Stimulated activated CD4-positive, alpha-beta T cell treated with anti-CD3 and anti-CD28 coated beads, Interleukin-2, amount 100 ng/mL, for 24 hours (primary cell): ENCODE measurements at regions not wholly inside any gene's neighbourhood (a gene's known extent, or its start where the extent isn't known, plus 50 kb on each side); places are given as distances from the start of the nearest gene placed in this dataset.

Source experiments
- DNase-seq, 2 donors: peaks; one replicate each; pipeline ENCODE4 v3.0.0-alpha.2; 2020

GRCh38 chr12:114916124-114916523 is 232.1 kb upstream of the TBX3 start:
- DNase-seq: no peak

DNA sequence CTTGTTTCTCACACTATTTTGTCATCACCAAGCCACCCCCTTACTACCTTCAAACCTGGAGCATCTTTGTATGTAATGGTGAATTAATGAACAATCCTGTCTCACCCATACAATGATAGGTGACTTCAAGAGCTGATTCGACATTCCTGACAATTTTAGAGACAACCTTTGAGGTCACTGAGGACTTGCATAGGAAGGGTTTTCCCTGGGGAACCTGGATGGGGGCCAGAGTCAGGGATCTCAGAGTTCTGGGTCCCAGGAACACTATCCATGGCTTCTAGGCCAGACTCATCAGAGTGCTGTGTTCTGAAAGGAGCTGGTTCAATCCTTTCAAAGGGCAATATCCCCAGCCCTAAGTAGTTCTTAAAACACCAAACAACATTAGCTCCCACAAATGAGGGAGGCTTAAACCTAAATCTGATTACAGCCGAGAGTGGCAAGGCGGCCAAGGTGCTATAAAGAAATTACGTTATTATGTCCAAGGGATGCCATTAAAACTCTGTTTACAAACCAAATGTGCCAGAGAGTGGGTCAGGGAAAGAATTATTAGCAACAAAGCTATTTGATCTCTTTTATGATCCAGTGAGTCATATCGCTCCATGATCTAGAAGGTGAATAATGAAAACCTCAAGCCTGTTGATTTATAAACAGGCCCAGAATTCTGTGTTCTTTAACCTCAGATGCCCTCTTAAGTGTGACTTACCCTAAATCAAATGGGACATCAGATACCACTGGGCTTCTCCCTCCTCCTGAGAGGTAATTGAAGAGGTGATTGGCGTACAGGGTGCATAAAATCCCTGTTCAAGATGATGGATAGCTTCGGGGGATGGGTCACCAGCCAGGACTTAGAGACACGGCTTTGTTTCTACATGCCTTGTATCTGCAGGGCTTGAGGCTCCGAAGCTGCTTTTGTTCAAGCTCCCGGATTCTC is 230.2 kb upstream of the TBX3 start:
- DNase-seq: no peak

GRCh38 chr12:114912811-114913210 is 228.8 kb upstream of the TBX3 start:
- DNase-seq: no peak

GRCh38 chr12:114911196-114911595 is 227.2 kb upstream of the TBX3 start:
- no peak for DNase-seq

- DNase-seq: no peak
Observed at GRCh38 chr12:114904254-114905003, 220.5 kb upstream of the TBX3 start.

DNA sequence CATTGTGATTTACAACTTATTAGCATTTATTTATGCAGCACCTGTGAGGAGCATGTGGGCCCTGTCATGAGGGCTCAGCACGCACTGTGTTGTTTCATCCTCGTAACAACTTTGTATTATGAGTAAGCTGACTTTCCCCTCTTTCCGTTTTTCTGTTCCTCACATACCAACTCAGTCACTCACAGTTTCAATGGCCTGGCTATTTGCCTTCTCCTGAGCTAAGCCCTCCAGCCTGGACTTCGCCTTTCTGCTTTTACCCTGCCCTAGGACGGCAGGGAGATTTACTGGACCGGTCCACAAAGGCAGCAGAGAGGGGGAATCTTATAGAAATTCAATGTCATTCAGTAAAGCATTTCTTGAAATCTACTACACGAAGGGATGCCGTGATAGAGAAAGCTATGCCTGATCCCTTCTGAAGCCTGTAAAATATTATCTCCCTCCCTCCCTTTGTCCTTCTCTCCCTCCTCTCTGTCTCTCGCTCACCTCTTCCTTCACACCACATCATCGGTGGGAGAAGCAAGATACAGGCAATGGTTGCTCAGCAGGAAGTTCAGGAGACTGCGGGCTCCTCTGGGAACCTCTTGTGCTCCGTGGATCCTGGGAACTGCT is 219.2 kb upstream of the TBX3 start:
- no peak for DNase-seq

- DNase-seq: no peak
Observed at GRCh38 chr12:114902665-114903064, 218.7 kb upstream of the TBX3 start.

- no peak for DNase-seq
Observed at GRCh38 chr12:114901316-114901715, 217.3 kb upstream of the TBX3 start.

GRCh38 chr12:114898159-114898558 is 214.2 kb upstream of the TBX3 start:
- no peak for DNase-seq

- no peak for DNase-seq
Observed at GRCh38 chr12:114895827-114896226, 211.9 kb upstream of the TBX3 start.

DNA sequence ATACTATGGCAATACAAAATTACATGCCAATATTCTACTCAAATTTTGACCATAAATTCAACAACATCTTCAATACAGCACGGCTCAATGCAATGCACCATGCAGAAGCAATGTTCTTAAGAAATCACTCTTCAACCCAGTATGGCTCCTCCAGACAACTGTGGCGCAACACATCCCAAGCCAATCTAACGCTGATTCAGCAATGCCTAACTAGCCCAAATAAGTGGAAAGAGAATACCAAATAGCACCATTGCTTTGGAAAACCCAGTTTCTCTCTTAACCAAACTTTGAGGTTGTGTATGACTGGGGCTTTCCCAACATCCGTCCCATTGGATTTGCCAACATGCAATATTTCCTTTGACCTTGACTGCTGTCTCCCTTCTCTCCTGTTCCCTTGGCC is 211.1 kb upstream of the TBX3 start:
- DNase-seq: no peak

GRCh38 chr12:114894076-114894475 is 210.1 kb upstream of the TBX3 start:
- no peak for DNase-seq

DNA sequence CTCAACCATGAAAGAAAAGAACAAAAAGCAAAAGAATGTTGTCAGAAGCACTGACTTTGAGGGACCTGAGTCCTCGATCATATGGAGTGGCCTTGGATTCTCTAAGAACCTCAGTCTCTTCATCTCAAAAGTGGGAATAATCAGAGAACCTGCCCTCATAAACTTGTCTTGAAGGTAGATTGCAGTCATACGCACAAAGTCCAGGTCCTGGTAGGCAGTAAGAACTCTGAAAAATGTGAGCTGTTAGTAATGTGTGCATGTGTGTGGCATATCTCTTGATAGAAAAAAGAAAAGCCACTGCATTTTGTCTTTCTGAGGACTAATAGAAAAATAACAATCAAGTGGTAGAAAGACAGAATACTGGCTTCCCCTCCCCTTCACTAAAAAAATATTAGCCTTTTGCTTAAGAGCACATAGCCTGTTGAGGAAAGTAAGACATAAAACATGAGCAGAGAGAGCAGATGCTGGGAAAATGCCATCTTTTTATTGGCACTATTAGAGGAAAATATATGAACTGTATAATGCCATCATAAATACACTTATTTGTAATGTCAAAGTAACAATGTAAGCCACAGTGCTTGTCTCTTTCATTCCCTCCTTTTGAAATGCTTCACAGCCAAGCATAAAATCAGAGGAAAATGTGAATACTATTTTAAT is 205.1 kb upstream of the TBX3 start:
- DNase-seq: no peak

DNA sequence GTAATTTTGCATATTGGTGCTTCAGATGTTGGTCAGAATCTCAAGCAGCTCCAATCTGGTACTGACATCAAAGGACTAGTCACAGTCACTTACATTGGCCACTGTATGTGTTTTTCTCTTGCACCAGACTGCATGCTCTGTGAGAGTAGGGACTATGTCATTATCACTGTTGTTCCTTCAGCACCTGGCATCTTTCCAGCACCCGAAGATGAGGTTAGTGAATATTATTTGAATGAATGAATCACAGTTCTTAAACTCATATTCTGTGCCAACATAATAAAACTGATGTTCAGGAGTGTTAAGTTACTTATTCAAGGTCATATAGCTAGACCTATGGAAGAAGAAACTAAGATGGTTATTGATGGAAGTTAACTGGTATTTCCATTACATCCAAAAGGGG is 204.5 kb upstream of the TBX3 start:
- DNase-seq: no peak

DNA sequence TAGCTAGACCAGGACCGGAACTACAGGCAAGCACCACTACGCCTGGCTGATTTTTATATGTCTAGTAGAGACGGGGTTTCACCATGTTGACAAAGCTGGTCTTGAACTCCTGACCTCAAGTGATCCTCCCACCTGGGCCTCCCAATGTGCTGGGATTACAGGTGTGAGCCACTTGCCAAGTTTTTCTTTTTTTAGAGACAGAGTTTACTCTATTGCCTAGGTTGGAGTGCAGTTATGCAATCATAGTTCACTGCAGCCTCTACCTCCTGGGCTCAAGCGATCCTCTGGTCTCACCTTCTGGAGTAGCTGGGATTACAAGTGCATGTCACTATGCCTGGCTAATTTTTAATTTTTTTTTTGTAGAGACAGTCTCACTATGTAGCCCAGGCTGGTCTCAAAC is 201.5 kb upstream of the TBX3 start:
- no peak for DNase-seq

GRCh38 chr12:114884575-114884974 is 200.6 kb upstream of the TBX3 start:
- no peak for DNase-seq

DNA sequence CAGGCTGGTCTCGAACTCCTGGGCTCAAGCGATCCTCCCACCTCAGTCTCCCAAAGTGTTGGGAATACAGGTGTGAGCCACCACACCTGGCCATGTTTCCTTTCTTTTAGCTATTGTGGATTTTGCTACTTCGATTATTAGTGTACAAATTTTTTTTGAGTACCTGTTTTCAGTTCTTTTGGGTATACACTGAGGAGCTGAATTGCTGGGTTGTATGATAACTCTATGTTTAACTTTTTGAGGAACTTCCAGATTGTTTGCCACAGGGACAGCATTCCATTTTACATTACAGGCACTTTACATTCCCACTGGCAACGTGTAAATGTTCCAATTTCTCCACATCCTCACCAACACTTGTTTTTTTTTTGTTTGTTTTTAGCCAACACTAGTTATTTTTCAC is 198.1 kb upstream of the TBX3 start:
- DNase-seq: no peak

DNA sequence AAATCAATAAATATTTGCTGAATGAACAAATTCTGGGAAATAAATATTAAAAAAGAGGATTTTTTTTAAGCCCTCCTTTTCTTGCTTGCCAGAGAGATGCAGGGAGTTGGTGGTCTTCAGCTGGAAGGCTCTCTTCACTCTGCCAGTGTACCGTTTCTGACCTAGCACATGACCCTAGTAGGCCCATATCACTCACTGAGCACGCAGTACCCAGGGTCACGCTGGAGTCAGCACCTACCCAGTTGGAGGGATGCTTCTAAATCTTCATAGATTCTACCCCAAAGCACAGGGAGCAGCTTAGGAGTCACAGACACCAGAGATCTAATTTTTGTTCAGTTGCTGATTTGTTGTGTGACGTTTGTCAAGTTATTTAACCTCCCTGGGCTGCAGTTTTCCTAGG is 195.4 kb upstream of the TBX3 start:
- DNase-seq: no peak

DNA sequence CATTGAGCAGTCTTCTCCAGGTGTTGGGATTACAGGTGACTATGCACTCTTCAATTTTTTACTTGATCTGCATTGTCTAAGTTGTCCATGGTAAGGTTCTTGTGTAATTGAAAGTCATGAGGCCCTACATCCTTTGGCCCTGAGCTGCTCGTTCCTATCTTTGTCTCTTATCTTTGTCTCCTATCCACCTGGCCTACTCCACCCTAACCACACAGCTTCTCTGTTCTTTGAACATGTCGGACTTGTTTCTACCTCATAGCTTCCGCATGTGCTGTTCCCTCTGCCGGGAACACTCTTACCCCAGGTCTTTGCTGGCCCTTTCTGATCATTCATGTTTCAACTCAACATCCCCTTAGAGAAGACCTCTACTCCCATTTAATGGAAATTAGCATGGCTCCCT is 194.8 kb upstream of the TBX3 start:
- DNase-seq: no peak

- no peak for DNase-seq
Observed at GRCh38 chr12:114876968-114877680, 193.1 kb upstream of the TBX3 start.

- DNase-seq: no peak
Observed at GRCh38 chr12:114875313-114875712, 191.3 kb upstream of the TBX3 start.

GRCh38 chr12:114873656-114874055 is 189.7 kb upstream of the TBX3 start:
- DNase-seq: no peak
